GM13977 (cell line): ENCODE measurements at regions not wholly inside any gene's neighbourhood (a gene's known extent, or its start where the extent isn't known, plus 50 kb on each side); places are given as distances from the start of the nearest gene placed in this dataset.
A peak's percentile ranks its signal among the peaks of the same experiment; 100 is the strongest.

Source experiments
- DNase-seq: peaks from one replicate; pipeline ENCODE4 v3.0.0; 2012; ENCODE audit warnings: low spot score
- in situ Hi-C: fragments of 300-500 bp; cut with MboI; formaldehyde crosslinking; loops from one replicate; pipeline ENCODE4 v1.12.0; 2022; ENCODE audit warnings: low sequenced_read_pairs, low pct_unique_long_range_greater_than_20kb, mixed read lengths, inconsistent platforms; ENCODE audit not compliant: unreplicated experiment
- TF ChIP-seq, protein P1 (sequence below): IDR thresholded peaks from 2 replicates; pipeline ENCODE4 v1.5.1; 2012; ENCODE audit warnings: mild to moderate bottlenecking, control low read depth; ENCODE audit not compliant: insufficient read depth; ENCODE audit errors: extremely low read depth, missing control alignments

DNA sequence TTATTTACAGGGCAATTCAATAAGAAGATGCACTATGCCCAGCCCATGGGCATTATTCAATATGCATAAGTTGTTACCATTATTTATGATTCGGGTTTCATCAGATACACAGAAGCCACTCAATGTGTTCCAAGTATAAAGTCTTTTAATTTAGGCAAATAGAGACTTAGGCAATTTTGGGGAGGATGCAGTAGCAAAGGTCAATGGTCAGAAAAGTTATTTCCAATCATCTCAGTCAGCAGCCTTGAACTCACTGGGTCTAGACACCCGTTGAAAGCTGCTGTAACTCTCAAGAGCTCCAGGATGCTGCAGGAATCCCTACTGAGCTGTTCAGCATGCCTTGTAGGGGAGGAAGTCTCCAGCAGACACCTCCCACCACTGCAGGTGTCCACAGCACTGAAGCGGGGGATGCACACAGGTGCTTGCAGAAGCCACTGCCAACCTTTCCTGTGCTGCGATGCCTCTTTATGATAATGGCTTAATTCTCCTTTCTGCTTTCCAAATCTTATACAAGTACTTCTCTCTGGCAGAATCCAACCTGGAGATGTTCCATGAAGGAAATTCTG lies 155.0 kb upstream of the SUCLG2 start:
- in situ Hi-C loops = no loop called here
- no peak for DNase-seq
- TF ChIP-seq, protein P1, sequence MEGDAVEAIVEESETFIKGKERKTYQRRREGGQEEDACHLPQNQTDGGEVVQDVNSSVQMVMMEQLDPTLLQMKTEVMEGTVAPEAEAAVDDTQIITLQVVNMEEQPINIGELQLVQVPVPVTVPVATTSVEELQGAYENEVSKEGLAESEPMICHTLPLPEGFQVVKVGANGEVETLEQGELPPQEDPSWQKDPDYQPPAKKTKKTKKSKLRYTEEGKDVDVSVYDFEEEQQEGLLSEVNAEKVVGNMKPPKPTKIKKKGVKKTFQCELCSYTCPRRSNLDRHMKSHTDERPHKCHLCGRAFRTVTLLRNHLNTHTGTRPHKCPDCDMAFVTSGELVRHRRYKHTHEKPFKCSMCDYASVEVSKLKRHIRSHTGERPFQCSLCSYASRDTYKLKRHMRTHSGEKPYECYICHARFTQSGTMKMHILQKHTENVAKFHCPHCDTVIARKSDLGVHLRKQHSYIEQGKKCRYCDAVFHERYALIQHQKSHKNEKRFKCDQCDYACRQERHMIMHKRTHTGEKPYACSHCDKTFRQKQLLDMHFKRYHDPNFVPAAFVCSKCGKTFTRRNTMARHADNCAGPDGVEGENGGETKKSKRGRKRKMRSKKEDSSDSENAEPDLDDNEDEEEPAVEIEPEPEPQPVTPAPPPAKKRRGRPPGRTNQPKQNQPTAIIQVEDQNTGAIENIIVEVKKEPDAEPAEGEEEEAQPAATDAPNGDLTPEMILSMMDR = no peak

DNA sequence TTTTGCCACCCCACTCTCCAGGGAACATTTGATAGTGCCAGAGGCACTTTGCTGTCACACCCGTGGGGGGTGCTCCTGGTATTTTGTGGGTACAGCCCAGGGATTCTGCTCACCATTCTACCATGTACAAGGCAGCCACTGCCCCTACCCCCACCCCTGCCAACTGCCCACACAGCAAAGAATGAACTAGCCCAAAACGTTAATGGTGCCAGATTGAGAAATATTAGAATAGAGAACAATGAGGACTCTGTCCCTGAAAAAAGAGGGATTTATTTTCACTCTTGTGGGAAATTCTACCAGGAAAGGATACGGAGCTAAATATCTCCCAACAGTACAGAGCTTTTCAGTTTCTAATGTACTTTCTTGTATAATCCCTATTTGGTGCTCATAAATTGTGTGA lies 154.5 kb upstream of the SUCLG2 start:
- TF ChIP-seq, protein P1 = no peak
- in situ Hi-C loops = no loop called here
- DNase-seq = no peak

DNA sequence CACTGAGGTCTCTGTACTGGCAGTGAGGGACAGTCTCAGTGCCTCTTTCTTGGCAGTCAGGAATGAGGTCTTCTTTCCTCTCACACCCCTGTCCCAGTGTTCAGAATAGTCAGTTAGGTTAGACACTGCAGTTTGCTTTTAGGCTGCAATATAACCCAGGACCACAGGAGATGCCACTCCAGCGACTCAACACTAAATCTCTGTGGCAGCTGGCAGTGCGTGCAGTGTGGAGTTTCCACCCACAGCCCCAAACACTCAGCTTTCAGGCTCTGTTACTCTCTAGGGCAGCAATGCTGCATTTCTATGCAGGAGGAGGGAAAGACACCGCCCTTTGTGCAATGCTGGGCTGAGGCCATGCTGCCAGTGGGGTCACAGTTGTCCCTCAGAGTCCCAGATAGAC lies 150.2 kb upstream of the SUCLG2 start:
- in situ Hi-C loops = no loop called here
- DNase-seq = no peak
- TF ChIP-seq, protein P1 = no peak

DNA sequence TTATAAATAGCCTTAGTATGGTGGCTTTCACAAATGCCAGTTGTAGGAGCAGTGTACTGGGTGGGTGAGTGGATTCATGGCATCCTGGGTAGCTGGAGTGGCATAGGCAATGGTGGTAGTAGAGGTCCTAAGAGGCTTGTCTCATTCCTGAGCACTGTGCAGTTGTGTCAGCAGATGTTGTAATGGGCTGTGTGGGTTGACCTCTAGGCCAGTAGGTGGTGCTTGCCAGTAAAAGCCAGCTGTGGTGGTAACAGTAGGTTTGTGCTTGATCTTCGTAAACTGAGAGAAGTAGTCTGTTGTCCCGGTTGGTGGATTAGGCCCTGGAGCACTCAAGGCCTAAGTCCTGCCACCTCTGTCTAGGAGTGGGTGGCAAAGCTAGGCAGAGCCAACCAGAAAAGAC lies 149.7 kb upstream of the SUCLG2 start:
- in situ Hi-C loops = no loop called here
- DNase-seq = no peak
- TF ChIP-seq, protein P1 = no peak

DNA sequence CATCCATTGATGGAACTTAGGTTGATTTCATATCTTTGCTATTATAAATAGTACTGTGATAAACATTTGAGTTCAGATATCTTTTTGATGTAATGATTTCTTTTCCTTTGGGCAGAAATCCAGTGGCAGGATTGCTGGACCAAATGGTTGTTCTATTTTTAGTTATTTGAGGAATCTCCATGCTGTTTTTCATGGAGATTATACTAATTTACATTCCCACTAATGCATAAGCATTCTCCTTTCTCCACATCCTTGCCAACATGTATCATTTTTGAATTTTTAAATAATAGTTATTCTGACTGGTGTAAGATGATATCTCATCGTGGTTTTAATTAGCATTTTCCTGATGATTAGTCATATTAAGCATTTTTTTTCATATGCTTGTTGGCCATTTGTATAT lies 144.0 kb upstream of the SUCLG2 start:
- in situ Hi-C loops = no loop called here
- DNase-seq = no peak
- TF ChIP-seq, protein P1 = no peak

DNA sequence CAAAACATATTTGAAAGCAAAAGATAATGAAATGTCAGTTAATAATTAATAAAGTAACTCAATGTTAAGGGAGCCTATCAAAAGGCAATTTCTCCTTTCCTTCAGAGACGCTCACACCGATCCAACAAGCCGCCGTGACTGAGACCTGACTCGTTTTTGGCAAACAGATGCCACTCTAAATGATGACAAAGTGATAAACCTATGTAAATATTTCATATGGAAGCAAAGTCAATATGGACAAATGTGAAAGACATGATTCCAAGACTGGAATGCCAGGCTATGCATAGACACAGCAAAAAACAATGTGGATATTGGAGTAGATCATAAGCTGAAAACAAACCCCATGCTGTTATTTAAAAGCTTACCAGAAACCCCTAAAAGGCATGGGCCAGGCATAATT lies 137.2 kb upstream of the SUCLG2 start:
- in situ Hi-C loops = no loop called here
- TF ChIP-seq, protein P1 = no peak
- no peak for DNase-seq

DNA sequence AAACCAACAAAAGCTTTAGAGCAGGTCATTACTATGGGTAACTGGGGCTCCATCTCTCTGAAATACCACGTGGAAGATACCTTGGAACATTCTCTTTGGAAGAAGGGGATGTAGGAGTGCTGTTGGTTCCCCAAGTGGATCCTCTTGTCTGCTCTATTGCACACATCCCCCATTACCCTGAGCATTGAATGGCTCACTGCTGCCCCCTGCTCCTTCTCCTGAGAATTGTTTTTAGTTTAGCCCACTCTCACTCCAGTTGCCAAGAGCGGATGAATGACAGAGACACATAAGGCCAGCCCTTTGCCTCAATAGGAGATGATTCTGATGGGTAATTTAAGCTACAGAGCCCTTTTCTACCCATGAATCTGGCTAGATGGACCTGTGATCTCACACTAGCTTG lies 135.6 kb upstream of the SUCLG2 start:
- DNase-seq = peak; percentile 38
- in situ Hi-C loops = no loop called here

More for the DNA sequence above, 135.6 kb upstream of the SUCLG2 start:
- TF ChIP-seq, protein P1 = peak; percentile 80
